ENCODE measurements at regions not wholly inside any gene's neighbourhood (a gene's known extent, or its start where the extent isn't known, plus 50 kb on each side); places are given as distances from the start of the nearest gene placed in this dataset.

DNA sequence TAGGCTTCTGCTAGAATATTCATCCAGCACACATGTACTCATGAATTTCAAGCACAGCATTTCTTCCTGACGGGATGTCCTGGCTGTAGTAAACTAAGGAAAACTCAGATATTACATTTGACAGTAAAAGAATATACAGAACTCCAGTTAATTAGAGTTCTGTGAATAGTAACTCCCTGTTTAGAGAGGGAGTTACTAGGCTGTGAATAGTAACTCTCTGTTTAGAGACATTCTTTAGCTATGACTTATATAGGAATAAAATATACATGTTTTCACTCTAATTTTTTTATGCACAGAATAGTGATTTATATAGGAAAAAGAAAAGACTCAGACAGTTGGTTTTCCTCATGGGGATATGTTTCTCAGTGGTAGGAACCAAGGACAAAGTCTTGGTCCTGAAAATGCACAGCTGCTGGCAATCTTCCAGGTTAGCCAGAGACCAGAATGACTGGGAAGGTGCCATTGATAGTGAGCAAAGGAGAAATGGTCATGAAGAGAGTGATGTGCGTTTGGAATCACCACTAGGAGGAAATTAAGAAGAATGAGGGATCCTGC is 480.7 kb upstream of the THBS1 start:
- Histone ChIP-seq H3K27ac (no peak overlapping the region), H3K9me3 (no peaks in the 10 kb centered on the region), H3K4me1 (no peaks in the 10 kb centered on the region; the same call in 2 of the 3 replicates), H3K4me2 (no peak overlapping the region), H3K4me3 (no peak overlapping the region)
- ChIA-PET CTCF (interaction anchor here (1.0 kb wide), 1 partner anchor 103 kb away, joined by 3 read pairs; no protein-coding TSS in a partner anchor), POLR2A (no interaction called here)
- 64% methylated on average over 2 of the region's 2 CpGs for WGBS (ENCODE audit: missing lambda C conversion rate)
- ATAC-seq: no peak
- FAIRE-seq: no peak
- TF ChIP-seq RARB (CRISPR knock-in tag; IDR thresholded peaks at IDR 0.05): no peak
- TF ChIP-seq CHD4 (IDR thresholded peaks at IDR 0.05; ENCODE audit: borderline replicate concordance): no peak
- TF ChIP-seq, protein P1, sequence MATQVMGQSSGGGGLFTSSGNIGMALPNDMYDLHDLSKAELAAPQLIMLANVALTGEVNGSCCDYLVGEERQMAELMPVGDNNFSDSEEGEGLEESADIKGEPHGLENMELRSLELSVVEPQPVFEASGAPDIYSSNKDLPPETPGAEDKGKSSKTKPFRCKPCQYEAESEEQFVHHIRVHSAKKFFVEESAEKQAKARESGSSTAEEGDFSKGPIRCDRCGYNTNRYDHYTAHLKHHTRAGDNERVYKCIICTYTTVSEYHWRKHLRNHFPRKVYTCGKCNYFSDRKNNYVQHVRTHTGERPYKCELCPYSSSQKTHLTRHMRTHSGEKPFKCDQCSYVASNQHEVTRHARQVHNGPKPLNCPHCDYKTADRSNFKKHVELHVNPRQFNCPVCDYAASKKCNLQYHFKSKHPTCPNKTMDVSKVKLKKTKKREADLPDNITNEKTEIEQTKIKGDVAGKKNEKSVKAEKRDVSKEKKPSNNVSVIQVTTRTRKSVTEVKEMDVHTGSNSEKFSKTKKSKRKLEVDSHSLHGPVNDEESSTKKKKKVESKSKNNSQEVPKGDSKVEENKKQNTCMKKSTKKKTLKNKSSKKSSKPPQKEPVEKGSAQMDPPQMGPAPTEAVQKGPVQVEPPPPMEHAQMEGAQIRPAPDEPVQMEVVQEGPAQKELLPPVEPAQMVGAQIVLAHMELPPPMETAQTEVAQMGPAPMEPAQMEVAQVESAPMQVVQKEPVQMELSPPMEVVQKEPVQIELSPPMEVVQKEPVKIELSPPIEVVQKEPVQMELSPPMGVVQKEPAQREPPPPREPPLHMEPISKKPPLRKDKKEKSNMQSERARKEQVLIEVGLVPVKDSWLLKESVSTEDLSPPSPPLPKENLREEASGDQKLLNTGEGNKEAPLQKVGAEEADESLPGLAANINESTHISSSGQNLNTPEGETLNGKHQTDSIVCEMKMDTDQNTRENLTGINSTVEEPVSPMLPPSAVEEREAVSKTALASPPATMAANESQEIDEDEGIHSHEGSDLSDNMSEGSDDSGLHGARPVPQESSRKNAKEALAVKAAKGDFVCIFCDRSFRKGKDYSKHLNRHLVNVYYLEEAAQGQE (IDR thresholded peaks at IDR 0.05): no peak
- no peak for TF ChIP-seq KDM1A (IDR thresholded peaks at IDR 0.05; ENCODE audit: low read depth)
- no peak for TF ChIP-seq EHMT2 (IDR thresholded peaks at IDR 0.05; ENCODE audit: low read depth)
- no peak for TF ChIP-seq POLR2A (IDR thresholded peaks at IDR 0.05; ENCODE audit: low read length)
- TF ChIP-seq, protein P2, sequence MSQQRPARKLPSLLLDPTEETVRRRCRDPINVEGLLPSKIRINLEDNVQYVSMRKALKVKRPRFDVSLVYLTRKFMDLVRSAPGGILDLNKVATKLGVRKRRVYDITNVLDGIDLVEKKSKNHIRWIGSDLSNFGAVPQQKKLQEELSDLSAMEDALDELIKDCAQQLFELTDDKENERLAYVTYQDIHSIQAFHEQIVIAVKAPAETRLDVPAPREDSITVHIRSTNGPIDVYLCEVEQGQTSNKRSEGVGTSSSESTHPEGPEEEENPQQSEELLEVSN (IDR thresholded peaks at IDR 0.05; ENCODE audit: borderline replicate concordance, low read depth): no peak
- no peak for TF ChIP-seq HOXB5 (CRISPR knock-in tag; IDR thresholded peaks at IDR 0.05)
- TF ChIP-seq, protein P3, sequence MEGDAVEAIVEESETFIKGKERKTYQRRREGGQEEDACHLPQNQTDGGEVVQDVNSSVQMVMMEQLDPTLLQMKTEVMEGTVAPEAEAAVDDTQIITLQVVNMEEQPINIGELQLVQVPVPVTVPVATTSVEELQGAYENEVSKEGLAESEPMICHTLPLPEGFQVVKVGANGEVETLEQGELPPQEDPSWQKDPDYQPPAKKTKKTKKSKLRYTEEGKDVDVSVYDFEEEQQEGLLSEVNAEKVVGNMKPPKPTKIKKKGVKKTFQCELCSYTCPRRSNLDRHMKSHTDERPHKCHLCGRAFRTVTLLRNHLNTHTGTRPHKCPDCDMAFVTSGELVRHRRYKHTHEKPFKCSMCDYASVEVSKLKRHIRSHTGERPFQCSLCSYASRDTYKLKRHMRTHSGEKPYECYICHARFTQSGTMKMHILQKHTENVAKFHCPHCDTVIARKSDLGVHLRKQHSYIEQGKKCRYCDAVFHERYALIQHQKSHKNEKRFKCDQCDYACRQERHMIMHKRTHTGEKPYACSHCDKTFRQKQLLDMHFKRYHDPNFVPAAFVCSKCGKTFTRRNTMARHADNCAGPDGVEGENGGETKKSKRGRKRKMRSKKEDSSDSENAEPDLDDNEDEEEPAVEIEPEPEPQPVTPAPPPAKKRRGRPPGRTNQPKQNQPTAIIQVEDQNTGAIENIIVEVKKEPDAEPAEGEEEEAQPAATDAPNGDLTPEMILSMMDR (IDR thresholded peaks at IDR 0.05): no peak
- no peak for TF ChIP-seq JUNB (IDR thresholded peaks at IDR 0.05)
- TF ChIP-seq FOSL2 (IDR thresholded peaks at IDR 0.05): no peak
- TF ChIP-seq FOSL2 (CRISPR knock-in tag; IDR thresholded peaks at IDR 0.05): no peak
- TF ChIP-seq, protein P4, sequence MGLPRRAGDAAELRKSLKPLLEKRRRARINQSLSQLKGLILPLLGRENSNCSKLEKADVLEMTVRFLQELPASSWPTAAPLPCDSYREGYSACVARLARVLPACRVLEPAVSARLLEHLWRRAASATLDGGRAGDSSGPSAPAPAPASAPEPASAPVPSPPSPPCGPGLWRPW (IDR thresholded peaks at IDR 0.05): no peak
- no peak for TF ChIP-seq TP53 (CRISPR knock-in tag; IDR thresholded peaks at IDR 0.05)
- TF ChIP-seq CHD2 (IDR thresholded peaks at IDR 0.05; ENCODE audit: low read length, partially characterized antibody): no peak
- no peak for TF ChIP-seq GATA3 (IDR thresholded peaks at IDR 0.05; ENCODE audit: borderline replicate concordance)
- no peak for DNase-seq (ENCODE audit: low read depth in 1 of 2, low spot score in 1 of 2)

DNA sequence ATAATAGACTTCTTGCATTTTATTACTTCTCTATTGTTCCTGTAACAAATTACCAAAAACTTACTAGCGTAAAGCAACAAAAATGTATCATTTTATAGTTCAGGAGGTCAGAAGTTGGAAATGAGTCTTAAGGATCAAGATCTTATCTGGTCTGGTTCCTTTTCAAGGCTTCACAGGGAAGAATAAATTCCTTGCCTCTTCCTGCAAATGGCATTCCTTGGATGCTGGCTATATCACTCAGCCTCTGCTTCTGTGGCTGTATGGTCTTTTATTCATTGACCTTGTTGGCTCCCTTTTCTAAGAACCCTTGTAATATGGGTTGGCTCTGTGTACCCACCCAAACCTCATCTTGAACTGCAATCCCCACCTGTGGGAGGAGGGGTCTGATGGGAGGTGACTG is 478.4 kb upstream of the THBS1 start:
- ChIA-PET POLR2A (no interaction called here), CTCF (no interaction called here)
- no peak overlapping the region for H3K4me3 ChIP-seq
- no peak overlapping the region for H3K4me2 ChIP-seq
- ATAC-seq: no peak
- DNase-seq (ENCODE audit: low read depth in 1 of 2, low spot score in 1 of 2): no peak
- TF ChIP-seq, protein P4 (IDR thresholded peaks at IDR 0.05): no peak
- no peak for TF ChIP-seq RCOR1 (IDR thresholded peaks at IDR 0.05; ENCODE audit: low read depth, low read length)
- 90% methylated on average over 1 of the region's 1 CpG for WGBS (ENCODE audit: missing lambda C conversion rate)
- FAIRE-seq: no peak
- H3K27ac ChIP-seq: no peak overlapping the region
- H3K9me3 ChIP-seq: no peaks in the 10 kb centered on the region
- no peaks in the 10 kb centered on the region for H3K4me1 ChIP-seq

DNA sequence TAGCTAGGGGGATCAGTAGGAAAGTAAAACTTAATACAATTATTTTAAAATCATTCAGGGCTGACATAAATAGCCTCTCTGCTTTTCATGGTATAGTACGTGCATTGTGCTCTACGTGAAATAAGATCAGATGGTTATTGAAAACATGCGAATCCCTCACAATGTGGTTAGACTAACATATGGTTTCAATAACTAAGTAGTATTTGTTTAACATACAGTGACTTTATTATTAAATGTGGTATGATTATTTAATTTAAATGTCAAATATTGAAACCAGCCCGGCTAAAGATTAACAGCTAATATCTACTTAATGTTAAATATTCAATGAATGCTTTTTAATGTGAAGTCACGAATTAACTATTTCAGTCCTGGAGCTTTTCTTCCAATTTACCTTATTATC is 473.9 kb upstream of the THBS1 start:
- FAIRE-seq: no peak
- ChIA-PET POLR2A (no interaction called here), CTCF (no interaction called here)
- Histone ChIP-seq H3K4me2 (no peak overlapping the region), H3K4me1 (no peaks in the 10 kb centered on the region), H3K27ac (no peak overlapping the region), H3K9me3 (no peaks in the 10 kb centered on the region; the same call in 2 of the 3 replicates), H3K4me3 (no peak overlapping the region)
- DNase-seq (ENCODE audit: low read depth in 1 of 2, low spot score in 1 of 2): no peak
- WGBS (ENCODE audit: missing lambda C conversion rate): 89% methylated on average over 5 of the region's 5 CpGs
- TF ChIP-seq SREBF2 (IDR thresholded peaks at IDR 0.05): no peak
- no peak for TF ChIP-seq MAFK (IDR thresholded peaks at IDR 0.05; ENCODE audit: partially characterized antibody)
- no peak for TF ChIP-seq MYC (IDR thresholded peaks at IDR 0.05; ENCODE audit: borderline replicate concordance, low read length)
- no peak for TF ChIP-seq MAZ (IDR thresholded peaks at IDR 0.05; ENCODE audit: borderline replicate concordance, low read depth, low read length)
- TF ChIP-seq, protein P5, sequence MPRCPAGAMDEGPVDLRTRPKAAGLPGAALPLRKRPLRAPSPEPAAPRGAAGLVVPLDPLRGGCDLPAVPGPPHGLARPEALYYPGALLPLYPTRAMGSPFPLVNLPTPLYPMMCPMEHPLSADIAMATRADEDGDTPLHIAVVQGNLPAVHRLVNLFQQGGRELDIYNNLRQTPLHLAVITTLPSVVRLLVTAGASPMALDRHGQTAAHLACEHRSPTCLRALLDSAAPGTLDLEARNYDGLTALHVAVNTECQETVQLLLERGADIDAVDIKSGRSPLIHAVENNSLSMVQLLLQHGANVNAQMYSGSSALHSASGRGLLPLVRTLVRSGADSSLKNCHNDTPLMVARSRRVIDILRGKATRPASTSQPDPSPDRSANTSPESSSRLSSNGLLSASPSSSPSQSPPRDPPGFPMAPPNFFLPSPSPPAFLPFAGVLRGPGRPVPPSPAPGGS (IDR thresholded peaks at IDR 0.05): no peak
- TF ChIP-seq HOXA7 (CRISPR knock-in tag; IDR thresholded peaks at IDR 0.05): no peak
- no peak for TF ChIP-seq RAD21 (conservative IDR thresholded peaks at IDR 0.05 in 1 of 2, IDR thresholded peaks at IDR 0.05 in 1 of 2)
- no peak for TF ChIP-seq EP300 (IDR thresholded peaks at IDR 0.05)
- TF ChIP-seq TP53 (CRISPR knock-in tag; IDR thresholded peaks at IDR 0.05): no peak
- no peak for ATAC-seq

Measured in A549 (cell line).